ENCODE measurements at regions not wholly inside any gene's neighbourhood (a gene's known extent, or its start where the extent isn't known, plus 50 kb on each side); places are given as distances from the start of the nearest gene placed in this dataset.

DNA sequence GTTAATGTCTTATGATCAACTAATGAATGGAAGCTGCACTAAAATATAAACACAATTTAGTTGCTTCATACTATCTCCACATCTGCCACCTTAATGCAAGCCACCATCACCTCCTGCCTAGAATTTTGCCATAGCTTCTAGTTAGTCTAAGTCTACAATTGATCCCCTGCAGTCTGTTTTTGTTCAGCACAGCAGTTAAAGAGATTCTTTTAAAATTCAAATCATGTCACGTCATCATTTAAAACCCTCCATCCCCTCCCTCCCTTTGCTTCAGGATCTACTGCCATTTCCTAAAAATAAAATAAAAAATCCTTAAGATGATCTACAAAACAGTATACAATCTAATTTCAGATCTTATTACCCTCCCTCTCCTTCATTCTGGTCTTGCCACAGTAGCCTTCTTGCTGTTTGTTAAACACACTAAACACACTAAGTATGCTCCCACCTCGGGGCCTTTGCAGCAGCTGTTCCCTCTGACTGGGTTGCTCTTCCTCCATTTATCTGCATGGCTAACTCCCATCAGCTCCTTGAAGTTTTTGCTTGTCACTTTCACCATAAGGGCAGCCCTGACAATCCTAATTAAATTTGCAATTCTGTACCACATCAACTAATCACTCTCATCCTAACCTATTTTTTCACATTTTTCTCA, 97.0 kb upstream of the FOXP2 start:
- Histone ChIP-seq H3K36me3 (ENCODE audit: insufficient read depth, low read length) (no peaks in the 10 kb centered on the region), H3K4me1 (ENCODE audit: insufficient read depth, low read length) (peaks cover 2% of the 10 kb centered on the region), H3K9ac (ENCODE audit: low read length) (no peak overlapping the region), H3K27ac (ENCODE audit: low read depth, low read length) (no peak overlapping the region), H3K9me3 (ENCODE audit: low read length) (no peaks in the 10 kb centered on the region), H3K27me3 (ENCODE audit: control insufficient read depth in 1 of 2, insufficient read depth in 2 of 2, low read length in 2 of 2) (no peaks in the 10 kb centered on the region), H3K4me3 (ENCODE audit: low read depth in 1 of 2, low read length in 2 of 2) (no peak overlapping the region)

DNA sequence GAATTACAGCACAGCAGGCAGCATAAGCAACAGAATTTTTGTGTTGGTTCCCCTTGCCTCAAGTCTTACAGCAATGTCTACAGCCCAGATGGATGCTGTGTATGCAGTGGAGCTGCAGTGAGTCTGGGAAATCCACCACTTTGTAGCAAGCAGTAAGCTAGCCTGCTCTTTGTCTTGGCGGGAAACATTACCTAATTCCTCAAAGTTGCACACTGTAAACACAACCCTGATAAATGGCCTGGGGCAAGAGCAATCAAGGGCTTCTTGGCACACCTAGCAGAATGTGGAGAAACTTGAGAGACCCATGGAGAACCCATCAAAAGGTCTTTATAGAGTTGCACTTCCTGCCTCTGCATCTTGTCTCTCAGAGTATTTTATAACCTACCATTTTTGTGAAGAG, 102.0 kb upstream of the FOXP2 start:
- H3K36me3 ChIP-seq (ENCODE audit: insufficient read depth, low read length) = no peaks in the 10 kb centered on the region
- no peak overlapping the region for H3K4me3 ChIP-seq (ENCODE audit: low read depth in 1 of 2, low read length in 2 of 2)
- H3K27me3 ChIP-seq (ENCODE audit: control insufficient read depth in 1 of 2, insufficient read depth in 2 of 2, low read length in 2 of 2) = no peaks in the 10 kb centered on the region
- H3K9me3 ChIP-seq (ENCODE audit: low read length) = no peaks in the 10 kb centered on the region
- peaks cover 7% of the 10 kb centered on the region for H3K4me1 ChIP-seq (ENCODE audit: insufficient read depth, low read length)
- H3K9ac ChIP-seq (ENCODE audit: low read length) = no peak overlapping the region
- H3K27ac ChIP-seq (ENCODE audit: low read depth, low read length) = no peak overlapping the region

DNA sequence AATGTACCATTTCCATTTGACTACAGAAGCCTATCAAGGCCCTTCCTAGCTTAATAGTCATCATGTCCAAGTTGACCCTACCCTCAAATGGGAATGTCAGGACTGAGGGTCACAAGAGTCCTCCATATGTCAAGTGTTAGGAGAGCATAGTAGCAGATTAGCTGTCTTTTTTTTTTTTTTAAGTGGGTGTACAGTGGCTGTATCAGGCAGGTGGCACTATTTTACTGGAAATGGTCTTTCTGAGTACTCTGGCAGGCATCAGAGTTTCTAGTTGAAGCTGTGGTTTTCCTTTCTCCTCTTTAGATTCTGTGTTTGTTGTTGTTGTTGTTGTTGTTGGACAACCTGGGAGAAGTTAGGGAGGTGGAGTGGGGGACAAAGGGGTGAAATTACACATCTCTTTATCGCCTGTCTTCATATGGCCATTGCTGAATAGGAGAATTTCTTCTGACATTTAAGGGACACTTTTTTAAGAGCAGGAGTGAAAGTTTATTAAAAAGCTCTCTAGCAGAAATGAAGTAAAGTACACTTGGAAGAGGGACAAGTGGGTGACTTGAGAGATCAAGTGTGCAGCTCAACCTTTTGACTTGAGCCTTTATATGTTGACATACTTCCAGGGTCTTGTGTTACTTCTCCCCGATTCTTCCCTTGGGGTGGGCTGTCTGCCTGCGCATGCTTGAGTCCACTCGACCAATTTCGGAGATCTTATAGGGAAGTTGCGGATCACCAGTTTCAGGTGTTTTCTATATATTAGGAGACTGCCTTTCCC, 104.1 kb upstream of the FOXP2 start:
- no peaks in the 10 kb centered on the region for H3K9me3 ChIP-seq (ENCODE audit: low read length)
- H3K36me3 ChIP-seq (ENCODE audit: insufficient read depth, low read length) = no peaks in the 10 kb centered on the region
- H3K27me3 ChIP-seq (ENCODE audit: control insufficient read depth in 1 of 2, insufficient read depth in 2 of 2, low read length in 2 of 2) = no peaks in the 10 kb centered on the region
- H3K27ac ChIP-seq (ENCODE audit: low read depth, low read length) = no peak overlapping the region
- no peak overlapping the region for H3K9ac ChIP-seq (ENCODE audit: low read length)
- H3K4me3 ChIP-seq (ENCODE audit: low read depth in 1 of 2, low read length in 2 of 2) = no peak overlapping the region
- peaks cover 7% of the 10 kb centered on the region for H3K4me1 ChIP-seq (ENCODE audit: insufficient read depth, low read length)

DNA sequence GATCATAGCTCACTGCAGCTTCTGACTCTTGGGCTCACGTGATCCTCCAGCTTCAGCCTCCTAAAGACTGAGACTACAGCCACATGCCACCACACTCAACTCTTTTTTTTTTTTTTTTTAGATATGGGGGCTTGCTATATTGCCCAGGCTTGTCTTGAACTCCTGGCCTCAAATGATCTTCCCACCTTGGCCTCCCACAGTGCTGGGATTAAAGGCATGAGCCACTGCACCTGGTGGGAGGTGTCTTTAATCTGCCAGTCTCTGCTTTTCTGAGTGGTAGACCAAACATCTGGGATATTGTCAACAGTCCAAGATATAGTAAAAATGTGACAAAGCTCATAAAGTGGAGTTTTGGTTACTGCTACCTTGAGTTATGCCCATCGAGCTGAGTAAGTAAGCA, 104.9 kb upstream of the FOXP2 start:
- Histone ChIP-seq H3K9me3 (ENCODE audit: low read length) (no peaks in the 10 kb centered on the region), H3K27me3 (ENCODE audit: control insufficient read depth in 1 of 2, insufficient read depth in 2 of 2, low read length in 2 of 2) (no peaks in the 10 kb centered on the region), H3K36me3 (ENCODE audit: insufficient read depth, low read length) (no peaks in the 10 kb centered on the region), H3K4me3 (ENCODE audit: low read depth in 1 of 2, low read length in 2 of 2) (no peak overlapping the region), H3K4me1 (ENCODE audit: insufficient read depth, low read length) (peaks cover 7% of the 10 kb centered on the region), H3K27ac (ENCODE audit: low read depth, low read length) (no peak overlapping the region), H3K9ac (ENCODE audit: low read length) (no peak overlapping the region)

DNA sequence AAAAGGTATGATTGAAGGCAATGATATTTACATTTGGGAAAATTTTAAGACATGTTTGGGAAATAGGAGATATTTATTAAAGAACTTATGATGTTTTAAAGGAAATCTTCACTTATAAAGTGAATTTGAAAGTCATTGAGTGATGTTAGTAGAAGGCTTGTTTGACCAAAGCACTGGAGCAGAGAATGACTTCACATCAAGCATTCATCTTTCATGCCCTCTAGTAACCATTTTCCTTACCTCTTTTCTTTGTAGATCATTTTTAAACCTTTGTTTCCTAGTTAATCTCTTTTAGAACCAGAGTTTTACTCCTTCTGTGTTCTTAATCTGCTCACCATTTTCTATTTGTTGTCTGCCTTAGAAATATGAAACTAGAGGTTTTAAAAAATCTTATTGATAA, 111.3 kb upstream of the FOXP2 start:
- Histone ChIP-seq H3K27me3 (ENCODE audit: control insufficient read depth in 1 of 2, insufficient read depth in 2 of 2, low read length in 2 of 2) (no peaks in the 10 kb centered on the region), H3K27ac (ENCODE audit: low read depth, low read length) (no peak overlapping the region), H3K4me1 (ENCODE audit: insufficient read depth, low read length) (no peaks in the 10 kb centered on the region)

DNA sequence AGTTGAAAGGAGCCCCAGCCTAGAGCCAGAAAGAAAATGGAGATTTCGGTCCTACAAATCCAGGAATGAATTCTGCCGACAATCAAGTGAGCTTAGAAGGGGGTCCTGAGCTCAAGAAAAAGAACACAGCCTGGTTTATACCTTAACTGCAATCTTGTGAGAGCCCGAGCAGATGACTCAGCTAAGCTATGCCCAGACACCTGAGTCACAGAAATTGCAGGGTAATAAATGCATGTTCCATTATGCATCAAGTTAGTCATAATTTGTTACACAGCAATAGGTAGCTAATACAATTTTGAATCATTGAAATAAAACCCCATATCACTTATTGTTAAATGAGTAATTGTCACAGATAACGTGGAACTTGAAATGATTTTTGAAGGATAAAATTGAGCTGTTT, 111.8 kb upstream of the FOXP2 start:
- Histone ChIP-seq H3K9me3 (ENCODE audit: low read length) (no peaks in the 10 kb centered on the region), H3K9ac (ENCODE audit: low read length) (no peak overlapping the region), H3K36me3 (ENCODE audit: insufficient read depth, low read length) (no peaks in the 10 kb centered on the region), H3K4me3 (ENCODE audit: low read depth in 1 of 2, low read length in 2 of 2) (no peak overlapping the region), H3K4me1 (ENCODE audit: insufficient read depth, low read length) (no peaks in the 10 kb centered on the region), H3K27ac (ENCODE audit: low read depth, low read length) (no peak overlapping the region), H3K27me3 (ENCODE audit: control insufficient read depth in 1 of 2, insufficient read depth in 2 of 2, low read length in 2 of 2) (no peaks in the 10 kb centered on the region)

More for the DNA sequence above, 111.3 kb upstream of the FOXP2 start:
- no peak overlapping the region for H3K4me3 ChIP-seq (ENCODE audit: low read depth in 1 of 2, low read length in 2 of 2)
- no peak overlapping the region for H3K9ac ChIP-seq (ENCODE audit: low read length)
- no peaks in the 10 kb centered on the region for H3K9me3 ChIP-seq (ENCODE audit: low read length)
- no peaks in the 10 kb centered on the region for H3K36me3 ChIP-seq (ENCODE audit: insufficient read depth, low read length)

DNA sequence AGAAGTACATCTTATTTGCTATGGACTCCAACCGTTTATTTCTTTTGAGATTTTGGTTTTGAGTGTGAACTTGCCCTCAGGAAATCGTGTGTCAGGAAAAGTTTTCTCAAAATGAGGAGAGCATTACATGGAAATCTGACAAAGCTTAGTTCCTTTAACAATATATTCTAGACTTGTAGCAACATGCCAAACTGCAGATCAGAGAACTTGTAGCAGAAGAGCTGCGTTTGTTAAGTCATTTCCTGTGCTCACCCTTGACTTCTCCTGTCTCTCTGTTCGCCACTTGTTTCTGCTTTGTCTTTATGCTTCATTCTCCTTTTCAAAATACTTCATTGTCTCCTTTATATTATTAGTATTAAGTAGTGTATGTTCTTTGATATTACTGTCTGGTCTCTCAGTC, 116.6 kb upstream of the FOXP2 start:
- H3K36me3 ChIP-seq (ENCODE audit: insufficient read depth, low read length) = no peaks in the 10 kb centered on the region
- no peak overlapping the region for H3K9ac ChIP-seq (ENCODE audit: low read length)
- no peaks in the 10 kb centered on the region for H3K27me3 ChIP-seq (ENCODE audit: control insufficient read depth in 1 of 2, insufficient read depth in 2 of 2, low read length in 2 of 2)
- H3K4me3 ChIP-seq (ENCODE audit: low read depth in 1 of 2, low read length in 2 of 2) = no peak overlapping the region
- no peaks in the 10 kb centered on the region for H3K4me1 ChIP-seq (ENCODE audit: insufficient read depth, low read length)
- no peaks in the 10 kb centered on the region for H3K9me3 ChIP-seq (ENCODE audit: low read length)
- no peak overlapping the region for H3K27ac ChIP-seq (ENCODE audit: low read depth, low read length)

DNA sequence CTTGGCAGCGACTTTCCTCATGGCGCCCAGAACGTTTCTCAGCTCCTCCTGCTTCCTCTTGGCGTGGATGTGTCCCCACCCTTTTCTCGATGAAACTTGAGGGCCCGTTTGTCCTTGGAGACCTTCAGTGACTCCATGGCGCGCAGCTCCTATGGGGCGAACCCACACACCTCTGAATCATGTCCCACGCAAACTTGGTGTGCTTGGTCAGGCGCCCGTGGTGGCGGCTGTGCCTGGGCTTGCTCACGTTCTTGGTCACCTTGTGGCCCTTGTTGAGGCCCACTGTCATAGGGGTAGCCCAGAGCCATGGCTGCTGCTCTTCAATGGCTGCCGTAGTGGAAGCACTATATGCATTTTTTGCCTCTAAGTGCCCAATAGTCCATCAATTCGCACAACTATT, 117.5 kb upstream of the FOXP2 start:
- Histone ChIP-seq H3K36me3 (ENCODE audit: insufficient read depth, low read length) (no peaks in the 10 kb centered on the region), H3K27ac (ENCODE audit: low read depth, low read length) (no peak overlapping the region), H3K27me3 (ENCODE audit: control insufficient read depth in 1 of 2, insufficient read depth in 2 of 2, low read length in 2 of 2) (no peaks in the 10 kb centered on the region), H3K4me3 (ENCODE audit: low read depth in 1 of 2, low read length in 2 of 2) (no peak overlapping the region), H3K4me1 (ENCODE audit: insufficient read depth, low read length) (no peaks in the 10 kb centered on the region), H3K9me3 (ENCODE audit: low read length) (no peaks in the 10 kb centered on the region), H3K9ac (ENCODE audit: low read length) (no peak overlapping the region)

DNA sequence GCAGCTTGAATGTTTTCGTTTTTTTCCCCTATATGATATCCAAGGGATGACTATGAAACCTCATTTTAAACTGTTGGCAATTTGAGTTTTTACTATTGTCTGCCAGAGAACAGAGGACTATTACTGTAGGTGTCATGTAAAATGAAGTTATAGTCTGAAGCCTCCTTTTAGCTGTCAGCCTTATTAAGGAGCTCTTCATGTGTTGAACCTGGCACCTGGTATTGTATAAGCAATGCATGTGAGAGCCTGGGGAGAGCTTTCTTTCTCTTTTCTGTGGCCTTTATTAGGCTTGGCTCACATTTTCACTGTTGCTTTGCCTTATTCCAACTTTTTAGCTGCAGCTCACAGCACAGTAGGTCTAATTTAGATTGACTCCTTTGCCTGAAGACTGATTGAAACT, 119.1 kb upstream of the FOXP2 start:
- no peak overlapping the region for H3K4me3 ChIP-seq (ENCODE audit: low read depth in 1 of 2, low read length in 2 of 2)
- H3K36me3 ChIP-seq (ENCODE audit: insufficient read depth, low read length) = no peaks in the 10 kb centered on the region
- no peak overlapping the region for H3K27ac ChIP-seq (ENCODE audit: low read depth, low read length)
- no peaks in the 10 kb centered on the region for H3K9me3 ChIP-seq (ENCODE audit: low read length)
- H3K4me1 ChIP-seq (ENCODE audit: insufficient read depth, low read length) = no peaks in the 10 kb centered on the region
- H3K9ac ChIP-seq (ENCODE audit: low read length) = no peak overlapping the region
- H3K27me3 ChIP-seq (ENCODE audit: control insufficient read depth in 1 of 2, insufficient read depth in 2 of 2, low read length in 2 of 2) = no peaks in the 10 kb centered on the region

DNA sequence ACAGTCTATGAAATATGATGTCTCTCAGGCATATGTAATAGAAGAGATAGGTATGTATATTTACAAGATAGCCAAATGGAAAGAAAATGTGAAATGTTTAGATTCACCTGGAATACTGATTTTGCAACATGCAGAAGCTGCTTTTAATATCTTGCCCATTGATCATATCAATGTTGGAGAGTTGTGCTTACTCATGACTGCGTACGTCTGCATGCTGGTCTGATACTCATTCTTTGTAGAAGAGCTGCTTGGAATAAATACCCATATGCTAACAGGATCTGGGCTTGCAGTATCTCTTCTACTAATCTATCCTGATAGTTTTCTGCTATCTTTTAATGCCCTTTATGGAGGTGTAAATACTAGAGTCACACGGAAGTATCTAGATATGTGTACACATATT, 120.6 kb upstream of the FOXP2 start:
- Histone ChIP-seq H3K9ac (ENCODE audit: low read length) (no peak overlapping the region), H3K36me3 (ENCODE audit: insufficient read depth, low read length) (no peaks in the 10 kb centered on the region), H3K27me3 (ENCODE audit: control insufficient read depth in 1 of 2, insufficient read depth in 2 of 2, low read length in 2 of 2) (no peaks in the 10 kb centered on the region), H3K4me3 (ENCODE audit: low read depth in 1 of 2, low read length in 2 of 2) (no peak overlapping the region), H3K9me3 (ENCODE audit: low read length) (no peaks in the 10 kb centered on the region), H3K4me1 (ENCODE audit: insufficient read depth, low read length) (no peaks in the 10 kb centered on the region), H3K27ac (ENCODE audit: low read depth, low read length) (no peak overlapping the region)

DNA sequence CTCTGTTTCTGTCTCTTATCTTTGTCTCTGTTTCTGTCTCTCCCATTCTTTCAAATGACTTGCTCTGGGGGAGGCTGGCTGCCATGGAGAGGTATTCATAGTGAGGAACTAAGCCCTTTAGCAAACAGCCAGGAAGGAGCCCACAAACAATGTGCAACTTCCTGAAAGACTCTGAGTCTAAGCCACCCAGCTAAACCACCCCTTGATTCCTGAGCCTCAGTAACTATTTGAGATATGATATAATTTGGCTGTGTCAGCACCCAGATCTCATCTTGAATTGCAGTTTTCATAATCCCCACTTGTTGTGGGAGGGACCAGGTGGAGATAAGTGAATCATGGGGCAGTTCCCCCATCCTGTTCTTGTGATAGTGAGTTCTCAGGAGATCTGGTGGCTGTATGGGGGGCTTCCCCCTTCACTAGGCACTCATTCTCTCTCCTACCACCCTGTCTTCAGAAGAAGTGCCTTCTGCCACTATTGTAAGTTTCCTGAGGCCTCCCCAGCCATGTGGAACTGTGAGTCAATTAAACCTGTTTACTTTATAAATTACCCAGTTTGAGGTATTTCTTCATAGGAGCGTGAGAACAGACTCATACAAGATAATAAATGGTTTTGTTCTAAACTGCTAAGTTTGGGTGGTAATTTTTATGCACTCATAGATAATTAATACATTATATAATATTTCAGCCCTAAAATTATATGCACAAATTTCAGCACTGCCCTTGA, 121.2 kb upstream of the FOXP2 start:
- no peaks in the 10 kb centered on the region for H3K9me3 ChIP-seq (ENCODE audit: low read length)
- H3K27ac ChIP-seq (ENCODE audit: low read depth, low read length) = no peak overlapping the region
- no peaks in the 10 kb centered on the region for H3K4me1 ChIP-seq (ENCODE audit: insufficient read depth, low read length)
- no peak overlapping the region for H3K9ac ChIP-seq (ENCODE audit: low read length)
- no peak overlapping the region for H3K4me3 ChIP-seq (ENCODE audit: low read depth in 1 of 2, low read length in 2 of 2)
- no peaks in the 10 kb centered on the region for H3K27me3 ChIP-seq (ENCODE audit: control insufficient read depth in 1 of 2, insufficient read depth in 2 of 2, low read length in 2 of 2)
- no peaks in the 10 kb centered on the region for H3K36me3 ChIP-seq (ENCODE audit: insufficient read depth, low read length)

Data from muscle layer of colon (tissue), 2 donors.